NCI-H1105 (cell line): ENCODE measurements at regions not wholly inside any gene's neighbourhood (a gene's known extent, or its start where the extent isn't known, plus 50 kb on each side); places are given as distances from the start of the nearest gene placed in this dataset.

Experiments used
- DNase-seq: peaks from one replicate; lab custom pipeline; 2025; lab: John Stamatoyannopoulos, UW

- no peak for DNase-seq
Observed at GRCh38 chr12:38556647-38557046, 240.1 kb downstream of the ALG10B start.

DNA sequence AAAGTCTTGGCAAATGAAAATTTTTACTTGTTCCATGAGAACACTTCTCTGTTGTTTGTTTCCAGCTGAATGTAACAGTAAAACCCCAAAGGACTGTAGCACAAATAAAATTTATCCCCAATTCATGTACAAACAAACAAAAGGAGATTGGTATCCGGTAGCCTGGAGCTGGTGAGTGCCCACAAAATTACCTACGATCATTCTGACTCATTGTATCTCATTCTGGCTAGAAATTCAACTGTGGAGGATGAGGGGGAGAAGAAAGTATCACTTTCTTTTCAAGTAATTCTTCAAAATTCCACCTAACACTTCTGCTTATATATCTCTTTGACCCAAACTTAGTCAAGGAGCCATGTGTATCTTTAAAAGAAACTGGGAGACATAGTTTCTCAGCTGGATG, 268.5 kb downstream of the ALG10B start:
- no peak for DNase-seq

- no peak for DNase-seq
Observed at GRCh38 chr12:38586789-38587188, 270.2 kb downstream of the ALG10B start.

- DNase-seq, result no peak
Observed at GRCh38 chr12:38587594-38587993, 271.0 kb downstream of the ALG10B start.

GRCh38 chr12:38588624-38589305, 272.2 kb downstream of the ALG10B start:
- no peak for DNase-seq

DNA sequence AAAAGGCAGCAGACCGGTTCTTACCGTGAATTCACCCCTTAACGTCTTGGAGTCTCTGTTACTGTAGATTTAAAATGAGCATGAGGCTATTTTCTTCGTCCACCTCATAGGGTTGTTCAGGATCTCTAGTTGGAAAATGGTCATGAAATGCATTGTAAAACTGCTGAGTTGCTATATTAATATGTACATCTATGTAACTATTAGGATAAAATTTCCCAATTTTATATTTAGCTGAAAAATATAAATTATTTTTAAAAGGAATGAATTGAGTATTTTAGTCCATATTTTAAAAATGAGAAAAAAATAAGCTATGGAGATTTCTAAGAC, 272.7 kb downstream of the ALG10B start:
- no peak for DNase-seq

DNA sequence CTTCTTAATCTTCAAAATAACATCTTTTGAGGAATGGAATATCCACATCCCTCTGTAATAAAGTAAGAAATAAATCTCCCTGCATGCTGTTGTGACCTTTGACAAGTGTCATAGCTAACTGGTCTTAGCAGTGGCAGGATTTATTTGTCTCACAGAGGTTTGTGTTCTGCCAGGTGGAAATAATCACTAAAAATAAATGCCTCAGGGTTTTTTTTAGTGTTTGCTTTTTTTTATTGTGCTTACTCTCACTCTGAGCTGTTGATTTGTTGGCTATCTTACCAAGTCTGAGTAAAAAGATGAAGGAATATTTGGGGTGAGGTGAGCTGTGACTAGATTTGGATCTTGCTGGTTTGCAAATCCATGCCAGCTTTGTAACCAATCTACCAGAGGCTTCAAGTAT, 285.4 kb downstream of the ALG10B start:
- no peak for DNase-seq
